ENCODE measurements at regions not wholly inside any gene's neighbourhood (a gene's known extent, or its start where the extent isn't known, plus 50 kb on each side); places are given as distances from the start of the nearest gene placed in this dataset. TPM values are rescaled to one million over a fixed set of nuclear protein-coding genes. Genes with fewer than 3 reads are reported as not detected.

DNA sequence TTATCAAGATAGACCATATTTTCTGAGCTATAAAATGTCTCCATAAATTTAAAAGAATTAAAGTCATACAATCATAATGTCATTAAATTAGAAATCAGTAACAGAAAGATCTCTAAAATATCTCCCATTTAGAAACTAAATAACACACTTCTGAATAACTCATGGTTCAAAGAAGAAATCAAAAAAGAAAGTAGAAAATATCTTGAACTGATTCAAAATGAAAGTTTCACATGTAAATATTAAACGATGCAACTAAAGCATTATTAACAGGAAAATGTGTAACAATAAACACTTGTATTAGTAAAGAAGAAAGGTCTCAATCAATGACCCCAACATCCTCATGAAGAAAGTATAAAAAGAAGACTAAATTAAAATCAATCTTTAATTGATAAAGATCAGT, 50.5 kb upstream of the PZP start:
- Histone ChIP-seq H3K14ac (ENCODE audit: low read length) (no peak overlapping the region), H3K27me3 (ENCODE audit: control insufficient read depth in 3 of 3, insufficient read depth in 3 of 3, low read depth in 1 of 3, low read length in 3 of 3) (no peaks in the 10 kb centered on the region), H3K79me1 (ENCODE audit: low read depth, low read length) (no peaks in the 10 kb centered on the region), H3K9me3 (replicated peaks in 1 of 2; ENCODE audit: control insufficient read depth in 2 of 2, insufficient read depth in 1 of 2, low read depth in 1 of 2, low read length in 2 of 2) (peaks cover 0 to 4% of the 10 kb centered on the region in 2 donors), H2BK120ac (ENCODE audit: low read depth, low read length) (no peak overlapping the region), H3K9ac (ENCODE audit: low read depth, low read length, poor library complexity) (no peak overlapping the region), H3K36me3 (replicated peaks in 1 of 2; ENCODE audit: control insufficient read depth in 2 of 2, insufficient read depth in 2 of 2, low read length in 2 of 2) (no peaks in the 10 kb centered on the region), H3K27ac (replicated peaks; ENCODE audit: low read length) (no peak overlapping the region), H2AK5ac (ENCODE audit: low read depth, low read length) (no peak overlapping the region), H2BK15ac (ENCODE audit: low read length) (no peak overlapping the region), H3K4me1 (ENCODE audit: control insufficient read depth in 2 of 2, insufficient read depth in 1 of 2, low read depth in 1 of 2, low read length in 2 of 2) (peaks cover 0 to 3% of the 10 kb centered on the region in 2 donors), H3K4ac (ENCODE audit: low read length) (no peak overlapping the region), H2BK5ac (ENCODE audit: low read length) (no peak overlapping the region), H2AFZ (ENCODE audit: low read length) (no peak overlapping the region), H3K4me2 (ENCODE audit: insufficient read depth, low read length, poor library complexity, severe bottlenecking) (no peak overlapping the region), H4K91ac (ENCODE audit: low read depth, low read length, poor library complexity) (no peak overlapping the region), H3K18ac (ENCODE audit: low read length) (no peak overlapping the region), H4K8ac (ENCODE audit: low read depth, low read length) (no peak overlapping the region), H3K23ac (ENCODE audit: low read depth, low read length, poor library complexity) (no peak overlapping the region), H3K4me3 (ENCODE audit: low read length in 2 of 2) (no peak overlapping the region), H2BK12ac (ENCODE audit: low read length) (no peak overlapping the region)
- WGBS, 2 donors (ENCODE audit: extremely low coverage in 2 of 2, insufficient read length in 2 of 2, insufficient replicate concordance in 1 of 2) = no CpG with 5 or more reads among the region's 1 CpG
- no peak for DNase-seq (ENCODE audit: low spot score)

Small RNAs in the stretch of these regions (small RNA-seq; reads per million reads assigned to genes)
- not detected for gene RF00072 (ENCODE audit: insufficient read depth)
